ENCODE measurements at regions not wholly inside any gene's neighbourhood (a gene's known extent, or its start where the extent isn't known, plus 50 kb on each side); places are given as distances from the start of the nearest gene placed in this dataset.

GRCh38 chr9:1759009-1759408, 256.1 kb upstream of the SMARCA2 start:
- no peak for TF ChIP-seq POLR2AphosphoS5 (IDR thresholded peaks at IDR 0.05; ENCODE audit: borderline replicate concordance, low read depth, low read length)
- TF ChIP-seq EZH2 (IDR thresholded peaks at IDR 0.05) = no peak
